ENCODE measurements at regions not wholly inside any gene's neighbourhood (a gene's known extent, or its start where the extent isn't known, plus 50 kb on each side); places are given as distances from the start of the nearest gene placed in this dataset.

DNA sequence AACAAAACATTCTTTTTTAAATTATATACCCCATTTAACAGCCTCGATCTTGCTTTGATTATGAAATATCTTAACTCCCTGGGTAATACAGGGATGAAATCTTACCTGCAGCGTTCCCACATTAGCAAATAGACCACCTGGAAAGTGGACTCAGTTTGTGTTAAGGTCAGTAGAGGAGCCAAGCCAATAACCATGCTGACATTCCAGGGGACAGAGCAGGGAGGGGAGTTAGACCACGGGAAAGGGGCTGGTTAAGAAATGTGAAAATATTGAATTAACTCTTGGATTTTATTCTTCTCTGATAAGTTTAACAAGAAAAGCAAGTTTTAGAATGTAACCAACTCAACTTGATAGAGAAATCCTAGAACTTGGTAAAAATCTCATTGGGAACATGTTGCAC, 144.9 kb upstream of the CLEC14A start:
- no peak for DNase-seq (ENCODE audit: low read depth)
- TF ChIP-seq, protein P1, sequence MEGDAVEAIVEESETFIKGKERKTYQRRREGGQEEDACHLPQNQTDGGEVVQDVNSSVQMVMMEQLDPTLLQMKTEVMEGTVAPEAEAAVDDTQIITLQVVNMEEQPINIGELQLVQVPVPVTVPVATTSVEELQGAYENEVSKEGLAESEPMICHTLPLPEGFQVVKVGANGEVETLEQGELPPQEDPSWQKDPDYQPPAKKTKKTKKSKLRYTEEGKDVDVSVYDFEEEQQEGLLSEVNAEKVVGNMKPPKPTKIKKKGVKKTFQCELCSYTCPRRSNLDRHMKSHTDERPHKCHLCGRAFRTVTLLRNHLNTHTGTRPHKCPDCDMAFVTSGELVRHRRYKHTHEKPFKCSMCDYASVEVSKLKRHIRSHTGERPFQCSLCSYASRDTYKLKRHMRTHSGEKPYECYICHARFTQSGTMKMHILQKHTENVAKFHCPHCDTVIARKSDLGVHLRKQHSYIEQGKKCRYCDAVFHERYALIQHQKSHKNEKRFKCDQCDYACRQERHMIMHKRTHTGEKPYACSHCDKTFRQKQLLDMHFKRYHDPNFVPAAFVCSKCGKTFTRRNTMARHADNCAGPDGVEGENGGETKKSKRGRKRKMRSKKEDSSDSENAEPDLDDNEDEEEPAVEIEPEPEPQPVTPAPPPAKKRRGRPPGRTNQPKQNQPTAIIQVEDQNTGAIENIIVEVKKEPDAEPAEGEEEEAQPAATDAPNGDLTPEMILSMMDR (conservative IDR thresholded peaks at IDR 0.05; ENCODE audit: low read depth, low read length) = no peak
- no peak overlapping the region for H3K4me3 ChIP-seq (ENCODE audit: low read depth, low read length)

DNA sequence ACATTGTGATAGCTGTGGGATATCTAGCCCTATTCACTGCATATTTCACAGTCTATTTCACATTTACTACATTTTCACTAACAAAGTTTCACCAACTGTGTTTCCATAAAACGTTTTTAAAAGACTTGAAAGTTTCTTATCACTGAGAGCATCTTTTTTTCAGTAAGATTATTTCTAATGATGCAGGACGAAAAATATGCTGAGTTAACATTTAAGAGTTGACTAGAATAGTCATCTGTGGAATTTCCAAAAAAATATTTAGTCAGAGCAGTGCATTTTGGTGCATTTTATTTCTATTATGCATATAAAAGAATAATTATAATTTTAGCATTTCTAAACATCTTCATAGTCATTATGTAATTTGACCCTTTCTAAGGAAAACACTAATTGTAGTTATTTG, 143.8 kb upstream of the CLEC14A start:
- DNase-seq (ENCODE audit: low read depth) = no peak
- no peak overlapping the region for H3K4me3 ChIP-seq (ENCODE audit: low read depth, low read length)
- TF ChIP-seq, protein P1 (conservative IDR thresholded peaks at IDR 0.05; ENCODE audit: low read depth, low read length) = no peak

DNA sequence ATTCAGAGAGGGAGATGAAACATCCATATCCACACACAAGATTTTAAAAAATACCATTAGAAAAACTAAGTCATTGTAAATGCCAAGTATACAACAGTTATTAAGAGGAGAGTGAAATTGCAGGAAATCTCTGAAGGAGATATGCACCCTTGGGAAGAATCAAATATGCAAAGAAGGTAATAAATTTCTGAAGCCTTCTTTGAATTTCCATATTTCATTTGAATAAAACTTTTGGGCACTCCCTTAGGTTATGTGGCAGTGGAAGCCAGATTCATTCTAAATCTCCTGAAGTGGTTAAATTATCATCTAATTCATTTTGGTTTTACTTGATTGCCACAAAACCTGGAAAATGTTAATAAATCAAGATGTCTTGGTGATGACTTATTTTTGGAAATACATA, 138.9 kb upstream of the CLEC14A start:
- no peak overlapping the region for H3K4me3 ChIP-seq (ENCODE audit: low read depth, low read length)
- TF ChIP-seq, protein P1 (conservative IDR thresholded peaks at IDR 0.05; ENCODE audit: low read depth, low read length) = no peak
- no peak for DNase-seq (ENCODE audit: low read depth)

DNA sequence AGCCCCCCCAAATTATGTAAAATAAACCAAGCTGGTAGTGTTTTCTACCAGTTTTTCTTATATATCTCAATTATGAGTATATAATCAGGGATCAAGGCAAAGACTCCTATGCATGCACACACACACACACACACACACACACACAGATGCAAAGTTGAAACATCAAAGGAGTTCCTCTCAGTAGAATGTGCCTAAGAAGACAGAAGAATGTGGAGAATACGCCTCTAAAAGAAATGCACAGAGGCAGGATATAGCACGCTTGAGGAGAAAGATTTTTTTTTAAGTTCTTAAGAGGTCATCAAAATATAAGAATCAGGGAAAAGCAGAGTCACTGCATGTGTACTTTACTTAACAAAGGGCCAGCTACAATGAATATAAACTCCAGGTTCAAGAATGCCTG, 138.2 kb upstream of the CLEC14A start:
- TF ChIP-seq, protein P1 (conservative IDR thresholded peaks at IDR 0.05; ENCODE audit: low read depth, low read length) = no peak
- DNase-seq (ENCODE audit: low read depth) = no peak
- no peak overlapping the region for H3K4me3 ChIP-seq (ENCODE audit: low read depth, low read length)

DNA sequence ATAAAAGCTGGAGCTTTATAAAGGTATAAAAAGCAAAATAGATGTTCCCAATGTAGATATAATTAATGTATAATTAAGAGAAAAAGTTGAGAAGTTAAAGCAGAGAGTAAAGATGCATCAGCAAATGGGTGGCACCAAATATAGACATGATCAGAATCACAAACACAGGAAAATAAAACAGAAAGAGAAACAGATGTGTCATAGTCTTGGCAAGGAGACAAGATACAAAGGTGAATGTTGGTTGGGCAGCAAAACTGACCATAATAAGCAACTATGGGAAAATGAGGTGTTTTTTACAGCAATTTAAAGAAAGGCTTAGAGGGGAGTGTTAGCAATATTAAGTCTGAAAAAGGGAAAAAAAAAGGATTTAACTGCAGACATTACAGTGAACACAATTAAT, 135.4 kb upstream of the CLEC14A start:
- no peak for DNase-seq (ENCODE audit: low read depth)
- TF ChIP-seq, protein P1 (conservative IDR thresholded peaks at IDR 0.05; ENCODE audit: low read depth, low read length) = no peak
- no peak overlapping the region for H3K4me3 ChIP-seq (ENCODE audit: low read depth, low read length)

DNA sequence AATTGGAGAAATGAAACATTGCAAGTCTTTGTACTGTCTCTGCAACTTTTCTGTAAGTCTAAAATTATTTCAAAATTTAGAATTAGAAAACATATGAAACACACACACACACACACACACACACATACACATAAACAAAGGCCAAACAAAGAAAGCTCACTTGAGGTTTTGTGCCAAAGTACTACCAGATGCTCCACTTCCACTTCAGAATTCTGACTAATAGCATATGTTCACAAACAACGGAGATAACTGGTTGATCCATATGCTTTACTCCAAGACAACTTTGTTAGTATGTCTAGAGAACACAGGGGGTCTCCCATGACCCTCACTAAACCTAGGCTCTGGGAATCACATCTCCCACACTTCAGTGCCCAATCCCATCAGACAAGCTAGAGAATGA, 133.8 kb upstream of the CLEC14A start:
- DNase-seq (ENCODE audit: low read depth) = no peak
- H3K4me3 ChIP-seq (ENCODE audit: low read depth, low read length) = no peak overlapping the region
- TF ChIP-seq, protein P1 (conservative IDR thresholded peaks at IDR 0.05; ENCODE audit: low read depth, low read length) = no peak

DNA sequence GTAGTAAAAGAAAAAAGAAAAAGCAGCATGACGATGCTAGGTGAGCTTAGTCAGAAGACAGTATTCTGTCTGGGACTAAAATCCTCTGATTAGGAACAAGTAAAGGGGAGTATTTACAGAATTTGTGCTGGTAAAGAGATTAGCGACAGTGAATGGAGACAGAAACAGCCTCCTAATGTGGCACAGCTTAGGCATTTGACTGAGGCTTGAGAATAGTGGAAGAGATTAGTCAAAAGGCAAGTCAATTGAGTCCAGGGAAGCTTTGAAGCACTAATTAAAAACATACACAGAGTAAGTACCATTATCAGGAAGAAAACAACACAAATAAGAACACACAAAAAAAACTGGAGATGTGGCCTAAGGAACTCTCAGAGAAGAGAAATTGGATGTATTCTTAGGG, 131.9 kb upstream of the CLEC14A start:
- no peak overlapping the region for H3K4me3 ChIP-seq (ENCODE audit: low read depth, low read length)
- DNase-seq (ENCODE audit: low read depth) = no peak
- TF ChIP-seq, protein P1 (conservative IDR thresholded peaks at IDR 0.05; ENCODE audit: low read depth, low read length) = no peak

All from epithelial cell of proximal tubule (primary cell).